A549 (cell line): ENCODE measurements at regions not wholly inside any gene's neighbourhood (a gene's known extent, or its start where the extent isn't known, plus 50 kb on each side); places are given as distances from the start of the nearest gene placed in this dataset.

ENCODE experiments used
- CBX8 ChIP-seq: fragments of 200-600 bp; sonication (generic); IDR thresholded peaks from 2 replicates; pipeline ENCODE4 v1.6.1; 2016
- CTCF ChIP-seq: fragments of >200 bp; sonication (Bioruptor Twin); formaldehyde crosslinking; IDR thresholded peaks from 3 replicates; pipeline ENCODE4 v1.5.1; 2016
- EP300 ChIP-seq, 2 experiments: fragments of >200 bp; sonication (Bioruptor Twin); formaldehyde crosslinking; IDR thresholded peaks; 2 replicates in 1 of 2; 3 replicates in 1 of 2; pipeline ENCODE4 v1.6.1; 2016 to 2017
- HEYL ChIP-seq: fragments of 250-450 bp; sonication (Bioruptor Pico); IDR thresholded peaks from 2 replicates; pipeline ENCODE4 v1.8.0; 2021; ENCODE audit warnings: mild to moderate bottlenecking, moderate library complexity
- MAFK ChIP-seq: fragments of 450-650 bp; IDR thresholded peaks from 2 replicates; pipeline ENCODE4 v1.6.1; 2014; ENCODE audit not compliant: partially characterized antibody
- PHF8 ChIP-seq: fragments of 200-600 bp; sonication (generic); IDR thresholded peaks from 2 replicates; pipeline ENCODE4 v1.6.1; 2016; ENCODE audit warnings: low read depth, mild to moderate bottlenecking, antibody characterized with exemption, moderate library complexity, borderline replicate concordance
- POLR2A ChIP-seq: IDR thresholded peaks from 2 replicates; pipeline ENCODE4 v1.6.1; 2012; ENCODE audit warnings: mild to moderate bottlenecking, low read length
- RAD21 ChIP-seq, 2 experiments: fragments of >200 bp in 1 of 2; sonication (Bioruptor Twin) in 1 of 2; formaldehyde crosslinking in 1 of 2; IDR thresholded peaks in 1 of 2; conservative IDR thresholded peaks in 1 of 2; 2 replicates in 1 of 2; 3 replicates in 1 of 2; pipeline ENCODE4 v1.6.1; 2012 to 2018; ENCODE audit warnings: inconsistent platforms in 1 of 2
- REST ChIP-seq: fragments of 200-600 bp; sonication (generic); IDR thresholded peaks from 2 replicates; pipeline ENCODE4 v1.6.1; 2016; ENCODE audit warnings: antibody characterized with exemption, mild to moderate bottlenecking, moderate library complexity
- RFX5 ChIP-seq: fragments of 450-650 bp; IDR thresholded peaks from 2 replicates; pipeline ENCODE4 v1.7.1; 2014; ENCODE audit warnings: antibody characterized with exemption, mild to moderate bottlenecking, moderate library complexity
- TFCP2L1 ChIP-seq: fragments of 250-450 bp; sonication (Bioruptor Pico); IDR thresholded peaks from 2 replicates; pipeline ENCODE4 v1.5.0; 2021; ENCODE audit warnings: mild to moderate bottlenecking
- TP53 ChIP-seq: fragments of 250-450 bp; sonication (Bioruptor Pico); IDR thresholded peaks from 2 replicates; pipeline ENCODE4 v1.5.0; 2021; ENCODE audit warnings: mild to moderate bottlenecking, moderate library complexity
- ZNF302 ChIP-seq: fragments of 250-450 bp; sonication (Bioruptor Pico); IDR thresholded peaks from 2 replicates; pipeline ENCODE4 v1.9.0; 2021; ENCODE audit warnings: inconsistent platforms, mild to moderate bottlenecking, moderate library complexity

GRCh38 chr5:14965815-14966214 lies 94.2 kb upstream of the ANKH start:
- no peak for TF ChIP-seq MAFK
- TF ChIP-seq POLR2A = no peak
- TF ChIP-seq CTCF = no peak
- TF ChIP-seq TP53 = no peak
- TF ChIP-seq RFX5 = no peak
- no peak for TF ChIP-seq RAD21 (conservative IDR thresholded peaks at IDR 0.05 in 1 of 2, IDR thresholded peaks at IDR 0.05 in 1 of 2)
- TF ChIP-seq HEYL (CRISPR knock-in tag) = no peak
- no peak for TF ChIP-seq EP300 (IDR thresholded peaks at IDR 0.05)
- no peak for TF ChIP-seq REST
- no peak for TF ChIP-seq CBX8
- TF ChIP-seq PHF8 = no peak
- no peak for TF ChIP-seq ZNF302 (CRISPR knock-in tag)
- TF ChIP-seq TFCP2L1 (CRISPR knock-in tag) = no peak
